K562 (cell line): ENCODE measurements at regions not wholly inside any gene's neighbourhood (a gene's known extent, or its start where the extent isn't known, plus 50 kb on each side); places are given as distances from the start of the nearest gene placed in this dataset.
A peak's percentile ranks its signal among the peaks of the same experiment; 100 is the strongest.

ENCODE experiments used
- ARID2 ChIP-seq: fragments of 450-650 bp; IDR thresholded peaks from 2 replicates; pipeline ENCODE4 v1.6.1; 2017; ENCODE audit warnings: antibody characterized with exemption, mild to moderate bottlenecking
- CBFA2T3 ChIP-seq: fragments of 450-650 bp; IDR thresholded peaks from 2 replicates; pipeline ENCODE4 v1.6.1; 2017
- CBX2 ChIP-seq: fragments of 200-600 bp; sonication (generic); IDR thresholded peaks from one replicate; pipeline ENCODE4 v1.6.1; 2012; ENCODE audit warnings: mild to moderate bottlenecking, low read length, inconsistent platforms; ENCODE audit not compliant: insufficient read depth, poor library complexity, severe bottlenecking
- CBX8 ChIP-seq: fragments of 200-600 bp; sonication (generic); IDR thresholded peaks from 2 replicates; pipeline ENCODE4 v1.6.1; 2012; ENCODE audit warnings: borderline replicate concordance, mixed run types, low read depth, mild to moderate bottlenecking, moderate library complexity, mixed read lengths, low read length, control low read depth, inconsistent platforms; ENCODE audit not compliant: poor library complexity, severe bottlenecking; ENCODE audit errors: extremely low read depth
- CHCHD3 ChIP-seq: fragments of 250-450 bp; sonication (Bioruptor Pico); IDR thresholded peaks from 2 replicates; pipeline ENCODE4 v2.1.2; 2022; ENCODE audit warnings: mild to moderate bottlenecking
- CREB3 ChIP-seq: fragments of 450-650 bp; conservative IDR thresholded peaks from 2 replicates; pipeline ENCODE4 v1.6.1; 2016; ENCODE audit warnings: missing genetic modification characterization, low read depth, mild to moderate bottlenecking, missing compliant biosample characterization, moderate library complexity
- EP400 ChIP-seq: fragments of 450-650 bp; IDR thresholded peaks from 2 replicates; pipeline ENCODE4 v1.6.1; 2017; ENCODE audit warnings: antibody characterized with exemption, mild to moderate bottlenecking, moderate library complexity
- ESRRA ChIP-seq: fragments of 450-650 bp; IDR thresholded peaks from 2 replicates; pipeline ENCODE4 v1.6.1; 2014; ENCODE audit warnings: low read depth, mild to moderate bottlenecking, moderate library complexity, borderline replicate concordance
- FOS ChIP-seq: IDR thresholded peaks from 3 replicates; pipeline ENCODE4 v1.6.1; 2011; ENCODE audit not compliant: insufficient read length; ENCODE audit errors: extremely low read depth
- HMG20A ChIP-seq: fragments of 450-650 bp; formaldehyde crosslinking; conservative IDR thresholded peaks from 2 replicates; pipeline ENCODE4 v1.4.0; 2020; ENCODE audit warnings: mild to moderate bottlenecking, mixed read lengths
- HOXB6 ChIP-seq: fragments of 250-450 bp; sonication (Bioruptor Pico); IDR thresholded peaks from 2 replicates; pipeline ENCODE4 v1.5.1; 2022; ENCODE audit warnings: mild to moderate bottlenecking, borderline replicate concordance
- KAT7 ChIP-seq: sonication (generic); formaldehyde crosslinking; IDR thresholded peaks from 2 replicates; pipeline ENCODE4 v1.8.0; 2022; ENCODE audit warnings: missing genetic modification reagents, mild to moderate bottlenecking, borderline replicate concordance
- NR2C2 ChIP-seq, 2 experiments: fragments of 200-800 bp in 1 of 2; sonication (Bioruptor generic) in 1 of 2; sonication (generic) in 1 of 2; formaldehyde crosslinking in 1 of 2; IDR thresholded peaks; 2 replicates each; pipeline versions ENCODE4 v1.6.1 to v1.8.0; 2016 to 2022; ENCODE audit warnings: mild to moderate bottlenecking in 1 of 2, missing compliant biosample characterization in 1 of 2, missing genetic modification characterization in 1 of 2, missing genetic modification reagents in 1 of 2
- NUFIP1 ChIP-seq: fragments of 450-650 bp; IDR thresholded peaks from 2 replicates; pipeline ENCODE4 v1.6.1; 2018; ENCODE audit not compliant: partially characterized antibody
- SNAPC5 ChIP-seq: fragments of 250-450 bp; sonication (Bioruptor Pico); IDR thresholded peaks from 2 replicates; pipeline ENCODE4 v1.8.0; 2021; ENCODE audit warnings: moderate library complexity, mild to moderate bottlenecking, inconsistent platforms
- SRSF7 ChIP-seq: fragments of 200-400 bp; formaldehyde crosslinking; optimal IDR thresholded peaks from 2 replicates; pipeline ENCODE3; 2017; ENCODE audit warnings: mild to moderate bottlenecking, low read depth, low read length
- TCF7L2 ChIP-seq: fragments of 150-350 bp; IDR thresholded peaks from 2 replicates; pipeline ENCODE4 v1.6.1; 2016; ENCODE audit warnings: low read depth, mild to moderate bottlenecking, low read length, moderate library complexity
- XRCC4 ChIP-seq: IDR thresholded peaks from one replicate; pipeline ENCODE4 v1.6.1; 2011; ENCODE audit not compliant: insufficient read depth, insufficient read length; ENCODE audit errors: extremely low read depth
- ZBTB2 ChIP-seq: fragments of 450-650 bp; IDR thresholded peaks from 2 replicates; pipeline ENCODE4 v1.6.1; 2016; ENCODE audit warnings: antibody characterized with exemption
- ZBTB5 ChIP-seq: fragments of 450-650 bp; IDR thresholded peaks from 2 replicates; pipeline ENCODE4 v1.6.1; 2017; ENCODE audit warnings: antibody characterized with exemption
- ZFPM2 ChIP-seq: fragments of 250-450 bp; sonication (Bioruptor Pico); IDR thresholded peaks from 2 replicates; pipeline ENCODE4 v1.5.1; 2022; ENCODE audit warnings: mild to moderate bottlenecking
- ZNF445 ChIP-seq: fragments of 250-450 bp; sonication (Bioruptor Pico); IDR thresholded peaks from 2 replicates; pipeline ENCODE4 v1.4.0; 2020; ENCODE audit warnings: low read depth, mild to moderate bottlenecking, moderate library complexity
- ZNF766 ChIP-seq: fragments of 200-800 bp; sonication (Bioruptor generic); conservative IDR thresholded peaks from 2 replicates; pipeline ENCODE4 v1.6.1; 2016; ENCODE audit warnings: missing genetic modification characterization, missing compliant biosample characterization

- TF ChIP-seq TCF7L2 (no peak), CBX8 (no peak), ZNF766 (no peak; the same call in 1 of the 2 replicates), ZBTB5 (no peak), SRSF7 (no peak), CBFA2T3 (peak; percentile 90), ZNF445 (CRISPR knock-in tag) (no peak), NUFIP1 (no peak), KAT7 (no peak), SNAPC5 (CRISPR knock-in tag) (no peak), ZFPM2 (CRISPR knock-in tag) (no peak), EP400 (peak; percentile 44; the same call in 1 of the 2 replicates), FOS (no peak), CBX2 (no peak), XRCC4 (no peak), ZBTB2 (no peak), HOXB6 (no peak), CREB3 (no peak), CHCHD3 (CRISPR knock-in tag) (no peak), HMG20A (CRISPR knock-in tag) (no peak), ARID2 (no peak), NR2C2 (CRISPR knock-in tag; IDR thresholded peaks at IDR 0.05) (no peak), NR2C2 (tag; IDR thresholded peaks at IDR 0.05) (no peak), ESRRA (peak; percentile 95; the same call in 1 of the 2 replicates)
Observed at GRCh38 chr5:12615141-12615820, 711.0 kb upstream of the CTNND2 start (continued).
